ENCODE measurements at regions not wholly inside any gene's neighbourhood (a gene's known extent, or its start where the extent isn't known, plus 50 kb on each side); places are given as distances from the start of the nearest gene placed in this dataset.

DNA sequence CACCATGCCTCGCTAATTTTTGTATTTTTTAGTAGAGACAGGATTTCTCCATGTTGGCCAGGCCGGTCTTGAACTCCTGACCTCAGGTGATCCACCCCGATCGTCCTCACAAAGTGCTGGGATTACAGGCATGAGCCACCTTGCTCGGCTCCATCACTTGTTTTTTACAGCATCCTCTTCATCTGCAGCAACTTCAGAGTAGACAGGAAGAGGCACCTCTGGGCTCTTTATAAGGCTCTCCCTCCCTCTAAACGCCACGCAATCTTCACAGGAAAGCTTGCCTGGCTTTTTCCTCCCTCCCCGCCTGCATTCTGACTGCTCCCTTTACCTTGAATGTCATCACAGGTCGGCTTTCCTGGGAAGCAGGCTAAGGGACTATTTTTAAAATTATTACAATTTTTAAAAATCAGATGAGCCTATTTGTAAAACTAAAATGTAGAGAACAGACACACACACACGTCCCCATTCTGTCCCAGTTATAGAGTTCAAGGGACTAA lies 111.5 kb upstream of the LDB2 start:
- TF ChIP-seq POLR2A (IDR thresholded peaks at IDR 0.05; ENCODE audit: low read depth, low read length) (no peak), POLR2AphosphoS5 (IDR thresholded peaks at IDR 0.05; ENCODE audit: low read depth, low read length) (no peak), TAF1 (IDR thresholded peaks at IDR 0.05; ENCODE audit: borderline replicate concordance, low read depth, low read length) (no peak)

Data from GM12892 (cell line).